Parathyroid adenoma (tissue), 2 donors: ENCODE measurements at regions not wholly inside any gene's neighbourhood (a gene's known extent, or its start where the extent isn't known, plus 50 kb on each side); places are given as distances from the start of the nearest gene placed in this dataset.
"Not testable (repeated sequence)": the region's sequence is repeated elsewhere in the genome, so short reads cannot be mapped to it uniquely, and the experiment has no call there.

Experiments
- H2AFZ ChIP-seq: fragments of 300-600 bp; sonication (generic); one replicate; pipeline ENCODE4 v1.7.0; 2017; ENCODE audit warnings: antibody characterized with exemption, mild to moderate bottlenecking
- H3K27ac ChIP-seq: fragments of 300-600 bp; sonication (generic); one replicate; pipeline ENCODE4 v1.7.0; 2017
- H3K27me3 ChIP-seq: fragments of 300-600 bp; sonication (generic); one replicate; pipeline ENCODE4 v1.7.0; 2017; ENCODE audit warnings: low read length; ENCODE audit not compliant: control insufficient read depth, insufficient read depth
- H3K36me3 ChIP-seq: fragments of 300-600 bp; sonication (generic); one replicate; pipeline ENCODE4 v1.7.0; 2017; ENCODE audit warnings: low read length; ENCODE audit not compliant: control insufficient read depth, insufficient read depth
- H3K4me1 ChIP-seq: fragments of 300-600 bp; sonication (generic); one replicate; pipeline ENCODE4 v1.7.0; 2017; ENCODE audit warnings: control low read depth
- H3K4me2 ChIP-seq: fragments of 300-600 bp; sonication (generic); one replicate; pipeline ENCODE4 v1.7.0; 2017; ENCODE audit warnings: low read length
- H3K4me3 ChIP-seq: fragments of 300-600 bp; sonication (generic); one replicate; pipeline ENCODE4 v1.7.0; 2017; ENCODE audit warnings: low read depth, low read length
- H3K79me2 ChIP-seq: fragments of 300-600 bp; sonication (generic); one replicate; pipeline ENCODE4 v1.7.0; 2017; ENCODE audit warnings: control low read depth
- H3K9ac ChIP-seq: fragments of 300-600 bp; sonication (generic); one replicate; pipeline ENCODE4 v1.7.0; 2017; ENCODE audit warnings: mild to moderate bottlenecking
- H3K9me3 ChIP-seq: fragments of 300-600 bp; sonication (generic); one replicate; pipeline ENCODE4 v1.7.0; 2017; ENCODE audit warnings: low read length; ENCODE audit not compliant: control insufficient read depth
- TF ChIP-seq, protein P1 (sequence below): fragments of 300-600 bp; sonication (generic); IDR thresholded peaks from one replicate; pipeline ENCODE4 v1.7.0; 2017; ENCODE audit warnings: antibody characterized with exemption, mild to moderate bottlenecking
- donor health status: primary hyperparathyroidism.

DNA sequence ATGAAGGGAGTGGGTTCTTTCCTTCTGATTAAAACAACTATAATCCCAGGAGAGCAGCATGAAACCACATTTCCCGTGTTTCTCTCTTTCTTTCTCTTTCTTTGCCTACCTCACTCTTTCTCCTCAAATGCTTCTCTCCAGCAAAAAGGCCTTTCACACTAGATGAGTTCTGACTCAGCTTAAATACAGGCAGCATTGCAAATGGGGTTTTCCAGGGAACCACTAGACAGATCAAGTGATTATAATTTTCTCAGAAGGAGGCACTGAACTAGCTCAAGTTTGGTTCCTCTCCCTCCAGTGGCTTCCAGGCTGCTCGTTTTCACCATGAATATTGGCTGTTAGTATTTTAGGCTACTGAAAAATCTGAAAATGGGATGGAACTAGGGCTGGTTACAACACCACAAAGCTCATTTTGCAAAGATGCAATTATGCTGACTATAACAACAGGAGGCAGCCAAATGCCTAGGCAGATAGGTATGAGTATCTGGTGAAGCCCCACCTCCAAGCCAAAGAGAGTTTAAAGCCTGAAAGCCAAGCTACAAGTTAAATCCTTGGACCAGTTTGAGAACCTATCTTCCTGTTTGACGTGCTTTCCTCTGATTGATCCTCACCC is 260.0 kb downstream of the MMUT start:
- Histone ChIP-seq H3K27me3 (no peaks in the 10 kb centered on the region), H3K4me1 (no peaks in the 10 kb centered on the region), H3K9me3 (no peaks in the 10 kb centered on the region), H3K27ac (no peak overlapping the region), H3K36me3 (no peaks in the 10 kb centered on the region), H2AFZ (no peak overlapping the region), H3K9ac (no peak overlapping the region), H3K4me2 (no peak overlapping the region), H3K79me2 (no peaks in the 10 kb centered on the region), H3K4me3 (no peak overlapping the region)
- TF ChIP-seq, protein P1, sequence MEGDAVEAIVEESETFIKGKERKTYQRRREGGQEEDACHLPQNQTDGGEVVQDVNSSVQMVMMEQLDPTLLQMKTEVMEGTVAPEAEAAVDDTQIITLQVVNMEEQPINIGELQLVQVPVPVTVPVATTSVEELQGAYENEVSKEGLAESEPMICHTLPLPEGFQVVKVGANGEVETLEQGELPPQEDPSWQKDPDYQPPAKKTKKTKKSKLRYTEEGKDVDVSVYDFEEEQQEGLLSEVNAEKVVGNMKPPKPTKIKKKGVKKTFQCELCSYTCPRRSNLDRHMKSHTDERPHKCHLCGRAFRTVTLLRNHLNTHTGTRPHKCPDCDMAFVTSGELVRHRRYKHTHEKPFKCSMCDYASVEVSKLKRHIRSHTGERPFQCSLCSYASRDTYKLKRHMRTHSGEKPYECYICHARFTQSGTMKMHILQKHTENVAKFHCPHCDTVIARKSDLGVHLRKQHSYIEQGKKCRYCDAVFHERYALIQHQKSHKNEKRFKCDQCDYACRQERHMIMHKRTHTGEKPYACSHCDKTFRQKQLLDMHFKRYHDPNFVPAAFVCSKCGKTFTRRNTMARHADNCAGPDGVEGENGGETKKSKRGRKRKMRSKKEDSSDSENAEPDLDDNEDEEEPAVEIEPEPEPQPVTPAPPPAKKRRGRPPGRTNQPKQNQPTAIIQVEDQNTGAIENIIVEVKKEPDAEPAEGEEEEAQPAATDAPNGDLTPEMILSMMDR = no peak

DNA sequence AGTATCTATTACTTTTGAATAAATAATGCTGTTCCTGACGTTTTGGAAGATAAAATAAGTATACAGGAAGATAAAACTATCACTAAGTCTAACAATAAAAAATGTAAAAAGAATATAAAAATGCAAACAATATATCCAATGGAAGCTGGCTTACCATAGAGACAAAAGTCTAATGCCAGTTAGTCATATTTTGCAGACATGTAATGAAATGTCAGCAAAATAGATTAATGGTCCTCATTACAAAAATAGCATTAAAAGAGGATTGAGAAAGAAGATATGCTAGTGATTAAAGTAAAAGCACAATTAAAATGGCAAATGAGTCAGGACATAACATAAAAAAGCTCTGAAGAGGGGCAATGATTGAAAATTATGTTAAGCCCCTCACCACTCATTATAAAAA is 265.0 kb downstream of the MMUT start:
- H3K4me1 ChIP-seq = no peaks in the 10 kb centered on the region
- H3K9me3 ChIP-seq = no peaks in the 10 kb centered on the region
- H3K36me3 ChIP-seq = no peaks in the 10 kb centered on the region
- no peaks in the 10 kb centered on the region for H3K27me3 ChIP-seq
- H3K27ac ChIP-seq = no peak overlapping the region
- no peak overlapping the region for H3K9ac ChIP-seq
- no peak overlapping the region for H3K4me2 ChIP-seq
- H3K79me2 ChIP-seq = no peaks in the 10 kb centered on the region
- H2AFZ ChIP-seq = no peak overlapping the region
- TF ChIP-seq, protein P1 = no peak
- H3K4me3 ChIP-seq = no peak overlapping the region

DNA sequence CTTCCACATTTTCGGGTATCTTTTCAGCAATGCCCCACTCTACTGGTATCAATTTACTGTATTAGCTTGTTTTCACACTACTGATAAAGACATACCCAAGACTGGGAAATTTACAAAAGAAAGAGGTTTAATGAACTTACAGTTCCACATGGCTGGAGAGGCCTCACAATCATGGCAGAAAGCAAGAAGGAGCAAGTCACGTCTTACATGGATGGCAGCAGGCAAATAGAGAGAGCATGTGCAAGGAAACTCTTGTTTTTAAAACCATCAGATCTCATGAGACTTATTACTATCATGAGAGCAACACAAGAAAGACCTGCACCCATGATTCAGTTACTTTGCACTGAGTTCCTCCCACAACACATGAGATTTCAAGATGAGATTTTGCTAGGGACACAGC is 300.7 kb downstream of the MMUT start:
- H3K9ac ChIP-seq, H3K9me3 ChIP-seq, H3K27me3 ChIP-seq, H3K79me2 ChIP-seq, H2AFZ ChIP-seq, H3K27ac ChIP-seq, H3K4me2 ChIP-seq, H3K36me3 ChIP-seq, H3K4me3 ChIP-seq, H3K4me1 ChIP-seq: not testable (repeated sequence)

DNA sequence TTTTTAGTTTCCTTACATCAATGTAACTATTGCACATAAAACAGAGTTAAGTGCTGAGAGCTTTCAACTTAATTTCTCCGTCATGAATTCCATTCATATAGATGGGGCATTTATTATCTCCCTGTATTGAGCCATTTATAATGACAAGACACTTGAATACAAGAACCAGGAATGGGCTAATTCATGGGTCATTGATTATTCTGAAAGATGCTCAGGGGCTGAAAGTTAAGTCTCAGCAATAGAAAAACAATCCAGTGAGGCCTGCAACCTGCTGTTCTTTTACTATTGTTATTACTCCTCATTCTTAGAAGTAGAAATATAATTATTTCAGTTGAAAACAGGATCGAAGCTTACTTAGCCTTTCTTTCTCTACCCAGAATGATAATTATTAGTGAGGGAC is 307.7 kb downstream of the MMUT start:
- Histone ChIP-seq H3K9me3 (no peaks in the 10 kb centered on the region), H3K27me3 (no peaks in the 10 kb centered on the region), H3K36me3 (no peaks in the 10 kb centered on the region), H2AFZ (no peak overlapping the region), H3K79me2 (no peaks in the 10 kb centered on the region), H3K9ac (no peak overlapping the region), H3K27ac (no peak overlapping the region), H3K4me2 (no peak overlapping the region), H3K4me1 (no peaks in the 10 kb centered on the region), H3K4me3 (no peak overlapping the region)
- TF ChIP-seq, protein P1 = no peak

DNA sequence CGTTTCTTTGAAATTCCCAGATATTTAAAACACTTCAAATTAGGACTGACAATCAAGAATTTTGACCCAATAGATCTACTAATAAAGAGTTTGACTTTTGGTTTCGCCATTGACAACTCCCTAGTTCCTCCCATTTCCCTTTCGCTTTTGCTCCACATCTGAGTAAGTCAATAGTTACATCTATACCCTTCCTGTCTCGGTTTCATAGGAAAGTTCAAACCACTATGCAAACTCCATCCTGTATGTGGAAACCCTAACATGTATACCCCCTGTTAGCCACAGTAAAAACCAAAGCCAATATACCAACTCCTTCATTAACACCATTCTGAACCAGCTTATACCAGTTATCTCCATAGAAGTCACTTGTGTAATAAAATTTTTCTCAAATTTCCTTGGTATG is 311.1 kb downstream of the MMUT start:
- Histone ChIP-seq H3K79me2 (no peaks in the 10 kb centered on the region), H3K4me1 (no peaks in the 10 kb centered on the region), H2AFZ (no peak overlapping the region), H3K27me3 (no peaks in the 10 kb centered on the region), H3K9me3 (no peaks in the 10 kb centered on the region), H3K27ac (no peak overlapping the region), H3K9ac (no peak overlapping the region), H3K36me3 (no peaks in the 10 kb centered on the region), H3K4me2 (no peak overlapping the region), H3K4me3 (no peak overlapping the region)
- TF ChIP-seq, protein P1 = no peak
